ENCODE measurements at regions not wholly inside any gene's neighbourhood (a gene's known extent, or its start where the extent isn't known, plus 50 kb on each side); places are given as distances from the start of the nearest gene placed in this dataset.

DNA sequence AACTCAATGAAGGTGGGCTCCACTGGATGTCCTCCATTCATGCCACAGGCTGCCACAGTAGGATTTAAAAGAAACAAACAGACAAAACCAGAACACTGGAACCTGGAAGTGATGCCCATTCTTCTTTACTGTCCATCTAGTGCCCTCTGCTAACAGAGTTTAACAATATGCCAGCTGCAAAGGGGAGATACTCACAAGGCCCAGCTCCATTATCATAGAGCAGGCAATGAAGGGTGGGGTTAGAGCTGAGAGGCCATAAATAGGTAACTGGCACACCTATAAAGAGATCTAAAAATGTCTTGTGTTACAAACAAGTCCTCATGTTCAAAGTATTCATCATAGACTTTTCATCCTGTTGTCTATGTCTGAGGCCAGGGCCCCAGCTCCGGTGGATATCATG is 75.6 kb downstream of the SOD2 start:
- TF ChIP-seq, protein P1, sequence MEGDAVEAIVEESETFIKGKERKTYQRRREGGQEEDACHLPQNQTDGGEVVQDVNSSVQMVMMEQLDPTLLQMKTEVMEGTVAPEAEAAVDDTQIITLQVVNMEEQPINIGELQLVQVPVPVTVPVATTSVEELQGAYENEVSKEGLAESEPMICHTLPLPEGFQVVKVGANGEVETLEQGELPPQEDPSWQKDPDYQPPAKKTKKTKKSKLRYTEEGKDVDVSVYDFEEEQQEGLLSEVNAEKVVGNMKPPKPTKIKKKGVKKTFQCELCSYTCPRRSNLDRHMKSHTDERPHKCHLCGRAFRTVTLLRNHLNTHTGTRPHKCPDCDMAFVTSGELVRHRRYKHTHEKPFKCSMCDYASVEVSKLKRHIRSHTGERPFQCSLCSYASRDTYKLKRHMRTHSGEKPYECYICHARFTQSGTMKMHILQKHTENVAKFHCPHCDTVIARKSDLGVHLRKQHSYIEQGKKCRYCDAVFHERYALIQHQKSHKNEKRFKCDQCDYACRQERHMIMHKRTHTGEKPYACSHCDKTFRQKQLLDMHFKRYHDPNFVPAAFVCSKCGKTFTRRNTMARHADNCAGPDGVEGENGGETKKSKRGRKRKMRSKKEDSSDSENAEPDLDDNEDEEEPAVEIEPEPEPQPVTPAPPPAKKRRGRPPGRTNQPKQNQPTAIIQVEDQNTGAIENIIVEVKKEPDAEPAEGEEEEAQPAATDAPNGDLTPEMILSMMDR (IDR thresholded peaks at IDR 0.05) = no peak
- H3K79me2 ChIP-seq (ENCODE audit: insufficient read depth, low read length) = no peaks in the 10 kb centered on the region
- WGBS (ENCODE audit: insufficient coverage) = 100% methylated on average over 1 of the region's 1 CpG
- intact Hi-C loops (cut with micrococcal nuclease) = no loop called here
- H3K4me3 ChIP-seq (replicated peaks in 1 of 3; ENCODE audit: low read depth in 2 of 3, low read length in 3 of 3) = no peak overlapping the region
- H3K9ac ChIP-seq (ENCODE audit: insufficient read depth, low read length, poor library complexity, severe bottlenecking) = no peak overlapping the region
- no peaks in the 10 kb centered on the region for H4K20me1 ChIP-seq (ENCODE audit: insufficient read depth, low read length)
- DNase-seq = no peak
- no peak overlapping the region for H3K4me2 ChIP-seq (replicated peaks; ENCODE audit: extremely low read depth, low read length, poor library complexity, severe bottlenecking)
- no peaks in the 10 kb centered on the region for H3K27me3 ChIP-seq (ENCODE audit: control insufficient read depth in 2 of 2, insufficient read depth in 2 of 2, low read length in 2 of 2)
- H3K4me1 Mint-ChIP-seq = no peaks in the 10 kb centered on the region
- no peaks in the 10 kb centered on the region for H3K4me1 ChIP-seq (ENCODE audit: control insufficient read depth in 1 of 2, insufficient read depth in 2 of 2, low read length in 2 of 2)
- H3K9me3 Mint-ChIP-seq = peaks cover 17 to 28% (median 22%) of the 10 kb centered on the region in 7 donors
- H2AFZ ChIP-seq (ENCODE audit: insufficient read depth, low read depth, low read length, poor library complexity, severe bottlenecking) = no peak overlapping the region
- H3K4me3 Mint-ChIP-seq = no peak overlapping the region
- no peaks in the 10 kb centered on the region for H3K36me3 ChIP-seq (replicated peaks in 1 of 2; ENCODE audit: control insufficient read depth in 1 of 2, insufficient read depth in 2 of 2, low read length in 2 of 2)
- no peak overlapping the region for H3K27ac Mint-ChIP-seq
- peaks cover 3 to 6% (median 5%) of the 10 kb centered on the region in 3 donors for H3K27me3 Mint-ChIP-seq (ENCODE audit: low read depth in 3 of 3)
- H3K36me3 Mint-ChIP-seq = no peaks in the 10 kb centered on the region
- no peak overlapping the region for H3K27ac ChIP-seq (ENCODE audit: low read depth in 1 of 2, low read length in 2 of 2)
- H3K9me3 ChIP-seq (replicated peaks in 1 of 2; ENCODE audit: control insufficient read depth in 1 of 2, insufficient read depth in 1 of 2, low read length in 2 of 2) = peaks cover 15% of the 10 kb centered on the region in 2 donors

DNA sequence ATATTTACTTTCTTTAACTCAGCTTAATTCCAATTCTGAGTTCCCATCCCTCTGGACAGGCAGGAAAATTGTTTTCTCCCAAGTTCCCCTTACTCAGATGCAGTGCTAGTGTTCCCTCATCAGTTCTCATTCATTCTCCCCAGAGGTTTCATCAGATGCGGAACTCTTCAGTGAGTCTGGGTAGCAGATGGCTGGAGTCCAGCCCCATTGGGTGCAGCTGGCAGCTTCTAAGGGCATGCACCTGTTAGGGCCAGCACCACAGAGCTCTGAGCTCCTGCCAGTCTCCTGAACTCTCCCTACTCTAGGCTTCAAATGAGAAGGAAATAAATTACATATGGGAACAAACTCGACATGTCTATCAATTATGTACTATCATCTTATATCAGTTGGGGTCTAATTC is 76.6 kb downstream of the SOD2 start:
- Histone ChIP-seq H4K20me1 (ENCODE audit: insufficient read depth, low read length) (no peaks in the 10 kb centered on the region), H3K79me2 (ENCODE audit: insufficient read depth, low read length) (no peaks in the 10 kb centered on the region), H3K4me1 (ENCODE audit: control insufficient read depth in 1 of 2, insufficient read depth in 2 of 2, low read length in 2 of 2) (no peaks in the 10 kb centered on the region), H3K4me2 (replicated peaks; ENCODE audit: extremely low read depth, low read length, poor library complexity, severe bottlenecking) (no peak overlapping the region), H3K4me3 (replicated peaks in 1 of 3; ENCODE audit: low read depth in 2 of 3, low read length in 3 of 3) (no peak overlapping the region), H2AFZ (ENCODE audit: insufficient read depth, low read depth, low read length, poor library complexity, severe bottlenecking) (no peak overlapping the region), H3K9me3 (replicated peaks in 1 of 2; ENCODE audit: control insufficient read depth in 1 of 2, insufficient read depth in 1 of 2, low read length in 2 of 2) (peaks cover 15% of the 10 kb centered on the region in 2 donors), H3K36me3 (replicated peaks in 1 of 2; ENCODE audit: control insufficient read depth in 1 of 2, insufficient read depth in 2 of 2, low read length in 2 of 2) (no peaks in the 10 kb centered on the region), H3K9ac (ENCODE audit: insufficient read depth, low read length, poor library complexity, severe bottlenecking) (no peak overlapping the region), H3K27me3 (ENCODE audit: control insufficient read depth in 2 of 2, insufficient read depth in 2 of 2, low read length in 2 of 2) (no peaks in the 10 kb centered on the region), H3K27ac (ENCODE audit: low read depth in 1 of 2, low read length in 2 of 2) (no peak overlapping the region)
- H3K36me3 Mint-ChIP-seq = no peaks in the 10 kb centered on the region
- H3K27me3 Mint-ChIP-seq (ENCODE audit: low read depth in 3 of 3) = peaks cover 3 to 7% (median 5%) of the 10 kb centered on the region in 3 donors
- TF ChIP-seq, protein P1 (IDR thresholded peaks at IDR 0.05) = no peak
- peaks cover 17 to 28% (median 24%) of the 10 kb centered on the region in 7 donors for H3K9me3 Mint-ChIP-seq
- no peaks in the 10 kb centered on the region for H3K4me1 Mint-ChIP-seq
- DNase-seq = no peak
- H3K27ac Mint-ChIP-seq = peak overlapping the region in 1 of 7 donors; percentile 10
- intact Hi-C loops (cut with micrococcal nuclease) = no loop called here
- no peak overlapping the region for H3K4me3 Mint-ChIP-seq
- WGBS (ENCODE audit: insufficient coverage) = no CpG with 5 or more reads among the region's 2 CpGs

Measured in CD14-positive monocyte (primary cell).